Loucy (cell line): ENCODE measurements at regions not wholly inside any gene's neighbourhood (a gene's known extent, or its start where the extent isn't known, plus 50 kb on each side); places are given as distances from the start of the nearest gene placed in this dataset.

ENCODE experiments used
- CTCF ChIP-seq: fragments of 200-600 bp; sonication (generic); conservative IDR thresholded peaks from 2 replicates; pipeline ENCODE4 v1.5.1; 2014; ENCODE audit warnings: mild to moderate bottlenecking, antibody characterized with exemption, low read length
- EZH2phosphoT487 ChIP-seq: fragments of 200-600 bp; IDR thresholded peaks from 2 replicates; pipeline ENCODE4 v1.6.1; 2018; ENCODE audit warnings: antibody characterized with exemption, mild to moderate bottlenecking, moderate library complexity, borderline replicate concordance

GRCh38 chr16:65463652-65464260, 341.9 kb upstream of the CDH11 start:
- TF ChIP-seq CTCF (no peak), EZH2phosphoT487 (no peak)
